DMS153 treated with DMSO at 0.1 percent for 48 hours (cell line): ENCODE measurements at regions not wholly inside any gene's neighbourhood (a gene's known extent, or its start where the extent isn't known, plus 50 kb on each side); places are given as distances from the start of the nearest gene placed in this dataset.
"Not testable (repeated sequence)": the region's sequence is repeated elsewhere in the genome, so short reads cannot be mapped to it uniquely, and the experiment has no call there.

Experiments used
- DNase-seq: peaks from one replicate; lab custom pipeline; 2025; ENCODE audit not compliant: unreplicated experiment; lab: John Stamatoyannopoulos, UW

DNA sequence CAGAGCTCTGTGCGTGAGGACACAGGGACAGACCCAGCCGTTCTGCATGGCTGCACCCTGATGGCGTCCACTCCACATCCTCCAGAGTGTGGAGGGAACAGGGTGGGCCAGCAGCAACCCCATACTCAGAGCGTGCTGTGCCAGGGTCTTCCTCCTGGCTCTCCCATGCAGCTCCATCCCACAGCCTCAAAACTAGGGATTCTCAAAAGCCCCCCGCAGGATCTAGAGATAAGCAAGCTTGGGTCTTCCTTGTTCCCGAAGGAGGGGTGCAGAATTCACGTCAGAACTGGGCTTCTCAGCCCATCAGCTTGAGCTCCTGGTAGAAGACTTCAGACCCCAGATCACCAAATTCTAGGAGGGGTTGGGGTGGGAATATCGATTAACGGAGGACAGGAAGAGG lies 858.8 kb downstream of the TBC1D22A start:
- no peak for DNase-seq

DNA sequence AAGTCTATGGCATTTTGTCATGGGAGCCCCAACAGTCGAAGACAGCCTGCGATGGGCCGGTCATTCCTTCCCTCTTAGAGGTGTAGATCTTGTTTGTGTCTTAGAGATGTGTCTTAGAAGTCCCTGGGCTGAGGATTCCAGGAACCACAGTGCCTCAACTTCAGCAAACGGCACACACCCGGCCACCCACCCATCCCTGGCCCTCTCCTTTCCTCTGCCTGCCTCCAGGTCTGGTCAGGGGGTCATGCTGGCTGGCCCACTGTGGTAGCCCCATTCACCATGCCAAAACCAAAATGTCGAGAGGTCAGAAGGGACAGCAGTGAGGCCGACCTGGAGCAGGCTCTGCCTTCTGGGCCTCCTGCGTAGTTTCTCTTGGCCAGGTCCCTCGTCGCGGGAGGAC lies 857.9 kb downstream of the TBC1D22A start:
- DNase-seq: no peak

DNA sequence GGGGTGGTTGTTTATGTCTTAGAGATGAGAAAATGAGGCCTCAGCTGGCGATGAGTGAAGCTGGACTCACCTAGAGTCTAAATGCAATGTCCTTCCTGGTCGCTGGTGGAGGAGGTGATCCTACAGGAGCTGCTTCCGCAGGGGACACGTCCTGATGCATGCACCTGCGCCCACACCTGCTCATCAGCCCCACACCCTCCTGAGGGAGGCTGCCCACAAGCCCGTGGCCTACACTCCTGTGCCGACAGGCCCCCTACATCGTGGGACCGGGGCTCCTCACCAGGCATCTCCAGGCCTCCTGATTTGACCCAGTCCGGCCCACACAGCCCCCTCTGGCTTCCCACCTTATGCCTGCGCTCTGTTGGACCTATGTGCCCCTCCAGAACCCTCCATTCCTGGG lies 857.2 kb downstream of the TBC1D22A start:
- DNase-seq: no peak

DNA sequence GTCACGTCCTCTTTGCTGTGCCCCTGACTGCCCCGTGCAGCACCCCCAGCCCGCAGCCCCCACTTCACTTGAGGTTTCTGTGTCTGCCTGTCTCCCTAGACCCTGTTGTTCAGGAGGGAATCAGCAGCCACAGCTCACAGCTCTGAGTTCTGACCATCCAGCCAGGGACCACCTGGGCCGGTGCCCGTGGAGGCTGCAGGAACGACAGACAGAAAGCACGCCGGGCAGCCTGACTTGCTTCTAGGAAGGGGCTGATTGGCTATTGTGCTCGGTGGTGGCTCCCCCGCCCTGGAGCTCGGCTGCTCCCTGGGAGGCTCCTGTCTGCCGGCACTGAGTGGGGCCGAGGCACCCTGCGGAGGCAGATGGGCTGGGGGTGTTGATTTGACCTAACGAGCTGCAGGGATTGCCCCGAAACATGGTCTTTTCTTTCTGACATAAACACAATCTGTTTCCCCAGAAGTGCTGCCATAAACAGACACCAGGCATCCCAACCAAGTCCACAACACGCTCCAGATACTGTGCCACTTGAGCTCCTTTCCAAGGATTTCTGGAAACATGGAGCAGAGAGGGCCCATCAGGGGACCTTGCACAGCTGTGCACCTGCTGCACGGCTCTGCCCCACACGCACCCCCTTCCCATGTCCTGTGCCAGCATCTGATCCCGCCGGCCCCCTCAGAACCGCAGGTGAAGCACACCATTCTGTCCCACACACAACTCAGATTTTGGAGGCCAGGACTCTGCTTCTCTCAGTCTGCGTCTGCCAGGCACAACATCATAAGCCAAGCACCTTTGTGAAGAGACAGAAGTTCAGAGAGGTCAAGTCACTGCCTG lies 855.9 kb downstream of the TBC1D22A start:
- DNase-seq: no peak

DNA sequence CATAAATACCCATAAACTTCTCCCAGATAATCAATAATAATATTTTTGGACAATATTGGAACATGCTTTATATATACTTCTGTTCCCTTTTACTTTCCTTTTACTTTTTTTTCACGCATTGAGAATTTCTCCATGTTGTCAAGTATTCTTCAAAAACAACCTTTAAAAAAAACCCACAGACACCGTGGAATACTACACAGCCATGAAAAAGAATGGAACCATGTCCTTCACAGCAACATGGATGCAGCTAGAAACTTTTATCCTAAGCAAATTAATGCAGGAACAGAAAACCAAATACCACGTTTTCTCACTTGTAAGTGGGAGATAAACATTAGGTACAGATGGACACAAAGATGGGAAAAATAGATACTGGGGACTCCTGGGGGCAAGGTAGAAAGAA lies 854.7 kb downstream of the TBC1D22A start:
- no peak for DNase-seq

DNA sequence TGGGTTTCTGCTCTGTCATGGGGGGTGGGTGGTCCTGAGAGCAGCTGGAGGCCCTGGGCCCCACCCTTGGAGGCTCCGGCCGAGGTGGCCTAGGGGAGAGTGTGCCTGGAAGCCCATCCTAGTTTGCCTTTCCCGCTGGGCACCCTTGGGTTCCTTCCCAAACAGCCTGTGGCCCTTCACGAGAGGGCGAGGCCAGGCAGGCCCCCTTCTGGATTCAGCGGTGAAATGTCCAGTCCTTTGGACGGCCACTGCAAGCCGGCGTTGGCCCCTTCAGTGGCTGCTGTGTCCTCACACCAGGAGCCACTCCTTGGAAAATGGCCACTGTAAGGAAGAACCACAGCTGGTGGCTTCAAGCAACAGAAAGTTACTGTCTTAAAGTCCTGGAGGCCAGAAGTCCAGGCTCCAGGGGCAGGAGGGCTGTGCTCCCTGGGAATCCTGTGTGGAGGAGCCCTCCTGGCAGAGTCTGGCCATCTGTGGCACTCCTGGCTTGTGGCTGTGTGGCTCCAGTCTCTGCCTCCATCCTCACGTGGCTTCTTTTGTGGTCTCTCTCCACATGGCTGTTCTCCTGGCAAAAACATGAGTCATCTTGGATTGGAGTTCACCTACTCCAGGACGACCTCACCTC lies 854.1 kb downstream of the TBC1D22A start:
- no peak for DNase-seq

DNA sequence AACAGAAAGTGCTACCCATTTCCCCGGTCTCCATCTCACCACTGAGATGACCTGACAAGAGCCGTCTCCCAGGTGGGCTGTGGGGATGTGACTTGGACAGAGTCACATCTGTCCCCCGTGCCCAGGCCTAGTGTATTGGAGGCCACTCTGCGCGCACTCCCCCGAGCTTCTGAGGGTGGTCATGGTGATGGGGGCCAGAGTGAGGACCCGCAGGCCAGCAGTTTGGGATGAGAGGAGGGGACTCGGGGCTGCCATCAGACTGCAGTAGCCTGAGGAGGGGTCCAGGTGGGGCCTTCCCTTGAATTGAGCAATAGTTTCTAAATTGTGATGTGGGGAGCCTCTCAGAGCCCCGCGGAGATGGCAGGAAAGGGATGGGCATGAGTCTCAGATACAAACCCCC lies 852.6 kb downstream of the TBC1D22A start:
- no peak for DNase-seq

DNA sequence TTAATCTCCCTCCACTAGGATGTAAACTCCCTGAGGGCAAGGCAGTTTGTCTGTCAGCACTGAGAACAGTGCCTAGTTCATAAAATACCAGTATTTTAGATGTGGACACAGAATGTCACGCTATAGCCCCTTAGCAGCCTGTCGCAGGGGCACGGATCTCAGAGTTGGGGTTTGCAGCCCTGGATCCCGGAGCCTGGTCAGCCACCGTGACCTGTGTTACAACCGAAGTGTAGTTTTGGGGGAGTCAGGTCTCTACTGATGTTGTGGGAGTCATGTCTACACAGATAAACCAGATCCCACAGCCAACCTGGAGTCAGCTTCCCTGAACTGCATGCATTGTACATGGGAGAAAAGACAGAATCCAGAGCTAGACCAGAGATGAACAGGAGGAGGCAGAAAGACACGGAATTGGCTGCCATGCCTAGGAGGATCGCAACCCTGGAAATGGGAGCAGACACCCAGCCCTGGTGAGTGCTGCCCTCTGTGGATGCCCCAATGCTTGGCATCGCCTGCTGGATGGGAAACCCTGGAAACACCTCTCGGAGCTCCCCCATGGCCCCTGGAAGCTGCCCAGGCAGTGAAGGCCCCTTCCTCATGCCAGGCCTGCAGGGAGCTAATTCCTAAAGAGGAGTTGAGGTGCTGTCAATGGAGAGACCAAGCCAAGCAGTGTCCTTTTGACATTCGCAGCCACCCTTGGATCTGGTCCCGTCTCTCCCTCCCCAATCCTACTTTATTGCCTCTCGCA lies 851.3 kb downstream of the TBC1D22A start:
- DNase-seq: no peak

DNA sequence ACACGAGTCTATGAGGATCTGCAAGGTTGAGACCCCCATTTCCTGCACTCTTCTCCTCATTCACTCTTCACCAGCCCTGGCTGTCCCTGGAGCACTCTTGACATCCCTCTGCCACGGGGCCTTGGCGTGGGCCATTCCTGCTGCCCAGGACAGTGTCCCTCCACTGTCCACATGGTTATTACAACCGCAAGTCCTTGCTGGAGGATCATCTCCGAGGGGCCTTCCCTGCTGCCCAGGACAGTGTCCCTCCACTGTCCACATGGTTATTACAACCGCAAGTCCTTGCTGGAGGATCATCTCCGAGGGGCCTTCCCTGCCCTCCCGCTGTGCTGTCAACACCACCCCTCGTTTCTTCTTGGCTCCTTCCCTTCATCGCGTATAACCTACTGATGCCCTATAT lies 850.7 kb downstream of the TBC1D22A start:
- DNase-seq: not testable (repeated sequence)

DNA sequence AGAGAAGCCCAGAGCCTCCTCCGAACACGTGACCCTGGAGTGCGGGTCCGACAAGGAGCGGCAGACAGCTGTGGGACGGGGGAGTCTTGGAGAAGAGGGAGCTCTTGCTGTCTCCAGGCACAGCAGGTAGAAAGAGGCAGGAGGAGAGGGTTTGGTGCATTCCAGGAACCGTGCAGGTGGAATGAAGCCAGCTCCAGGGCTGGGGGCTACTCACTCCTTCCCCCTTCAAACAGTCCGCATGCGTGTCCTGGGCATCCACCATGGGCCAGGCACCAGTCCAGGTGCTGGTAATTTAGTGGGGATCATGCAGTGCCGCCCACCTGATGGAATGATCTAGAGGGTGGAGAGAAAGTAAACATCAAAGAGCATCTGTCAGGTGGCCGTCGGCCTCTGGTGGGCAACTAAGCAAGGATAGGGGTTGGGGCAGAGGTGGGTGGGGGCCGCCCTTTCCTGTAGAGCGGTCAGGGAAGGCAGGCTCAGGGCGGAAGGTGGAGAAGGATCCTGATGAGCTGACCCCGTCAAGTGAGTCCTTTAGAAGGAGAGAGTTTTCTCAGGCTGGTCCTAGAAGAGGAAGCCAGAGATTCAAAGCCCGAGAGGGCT lies 850.0 kb downstream of the TBC1D22A start:
- DNase-seq: no peak

DNA sequence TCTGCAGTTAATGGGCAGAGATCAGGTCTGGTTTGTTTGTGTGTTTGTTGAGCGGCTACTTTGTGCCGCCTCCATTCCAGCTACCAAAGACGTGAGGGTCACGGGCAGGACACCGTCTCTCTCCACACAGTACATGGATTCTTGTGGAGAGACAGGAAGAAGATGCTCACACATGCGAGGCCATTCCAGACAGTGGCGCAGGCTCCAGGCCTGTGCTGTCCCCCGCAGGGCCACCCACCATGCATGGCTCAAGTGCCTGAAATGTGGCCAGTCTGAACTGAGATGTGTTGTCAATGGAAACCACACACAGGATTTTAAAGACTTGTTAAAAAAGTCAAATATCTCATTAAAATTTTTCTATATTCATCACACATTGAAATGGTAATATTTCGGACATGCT lies 848.3 kb downstream of the TBC1D22A start:
- no peak for DNase-seq

DNA sequence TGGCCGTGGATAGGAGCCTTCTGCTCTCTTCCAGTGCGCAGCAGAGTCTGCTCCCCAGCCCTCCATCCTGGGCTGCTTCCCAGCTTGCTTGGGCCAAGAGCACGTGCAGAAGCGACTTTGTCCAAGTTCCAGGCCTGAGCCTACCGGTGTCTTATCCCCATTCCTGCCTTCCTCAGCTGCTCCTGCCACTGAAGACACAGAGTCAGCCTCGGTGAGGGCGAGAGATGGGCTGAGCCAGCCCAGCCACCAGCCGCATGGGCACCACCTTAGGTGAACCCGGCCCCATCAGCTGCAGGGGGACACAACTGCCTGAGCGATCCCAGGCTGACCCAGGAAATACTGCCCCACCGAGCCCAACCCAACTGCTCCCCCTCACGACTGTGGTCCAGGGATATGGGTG lies 847.8 kb downstream of the TBC1D22A start:
- DNase-seq: no peak

DNA sequence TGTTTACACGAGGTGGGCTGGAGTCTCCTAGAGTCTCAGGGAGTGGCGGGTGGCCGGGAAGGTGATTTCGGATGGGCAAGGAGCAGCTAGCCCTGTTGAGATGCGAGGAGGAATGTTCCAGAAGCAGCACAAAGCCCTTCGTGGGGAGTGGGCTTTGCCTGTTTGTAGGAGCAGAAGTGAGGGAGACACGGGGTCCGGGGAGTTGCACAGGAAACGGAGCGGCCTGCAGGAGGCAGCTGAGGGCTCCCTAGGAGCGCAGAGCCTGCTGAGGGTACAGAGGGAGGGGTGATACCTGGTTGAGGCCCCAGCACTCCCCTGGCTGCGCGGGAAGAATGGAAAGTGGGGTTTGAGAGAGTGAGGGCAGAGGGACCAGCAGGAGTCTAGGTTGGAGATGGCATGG lies 847.2 kb downstream of the TBC1D22A start:
- DNase-seq: no peak

DNA sequence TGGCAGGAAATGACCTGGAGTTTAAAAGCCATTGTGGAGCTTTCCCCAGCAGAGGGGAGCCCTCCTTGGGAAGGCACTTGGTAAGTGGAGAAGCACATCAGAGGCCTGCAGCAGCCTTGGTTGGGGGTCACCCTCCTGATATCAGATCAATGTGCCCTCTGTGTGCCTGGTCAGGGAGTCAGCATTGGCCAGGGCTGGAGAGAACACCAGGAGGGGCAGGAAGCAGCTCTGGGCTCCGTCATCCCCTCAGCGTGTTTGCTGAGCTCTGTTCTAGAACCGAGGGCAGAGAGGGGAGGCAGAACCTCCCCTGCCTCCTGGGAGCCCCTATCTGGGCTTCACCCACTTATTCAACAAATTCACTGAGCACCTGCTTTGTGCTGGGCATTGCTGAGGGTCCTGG lies 846.0 kb downstream of the TBC1D22A start:
- no peak for DNase-seq

DNA sequence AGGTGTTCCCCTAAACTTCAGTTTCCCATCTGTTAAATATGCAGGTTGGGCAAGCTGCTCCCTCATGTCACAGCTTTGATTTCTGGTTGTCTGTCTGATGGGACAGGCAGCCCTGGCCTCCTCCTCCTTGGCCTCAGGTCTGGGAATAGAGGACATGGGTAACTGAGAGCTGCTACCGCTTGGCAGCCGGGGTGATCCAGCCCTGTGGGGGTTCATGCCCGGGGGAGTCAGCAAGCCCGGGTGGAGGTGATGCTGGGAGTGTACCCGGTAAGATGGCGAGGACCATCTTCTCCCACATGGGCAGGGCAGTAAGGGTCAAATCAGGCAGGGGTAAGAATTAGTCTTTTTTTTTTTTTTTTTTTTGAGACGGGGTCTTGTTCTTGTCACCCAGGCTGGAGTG lies 845.0 kb downstream of the TBC1D22A start:
- DNase-seq: no peak

DNA sequence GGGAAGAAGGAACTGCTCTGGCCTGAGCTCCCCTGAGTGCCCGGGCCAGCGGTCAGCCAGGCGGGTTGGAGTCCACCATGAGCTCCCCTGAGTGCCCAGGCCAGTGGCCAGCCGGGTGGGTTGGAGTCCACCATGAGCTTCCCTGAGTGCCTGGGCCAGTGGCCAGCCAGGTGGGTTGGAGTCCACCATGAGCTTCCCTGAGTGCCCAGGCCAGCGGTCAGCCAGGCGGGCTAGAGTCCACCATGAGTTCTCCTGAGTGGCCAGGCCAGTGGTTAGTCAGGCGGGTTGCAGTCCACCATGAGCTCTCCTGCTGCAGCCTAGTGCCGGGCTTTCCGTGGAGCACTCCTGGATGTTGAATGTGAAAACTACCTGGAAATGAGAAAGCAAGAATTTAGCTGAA lies 844.0 kb downstream of the TBC1D22A start:
- DNase-seq: no peak

DNA sequence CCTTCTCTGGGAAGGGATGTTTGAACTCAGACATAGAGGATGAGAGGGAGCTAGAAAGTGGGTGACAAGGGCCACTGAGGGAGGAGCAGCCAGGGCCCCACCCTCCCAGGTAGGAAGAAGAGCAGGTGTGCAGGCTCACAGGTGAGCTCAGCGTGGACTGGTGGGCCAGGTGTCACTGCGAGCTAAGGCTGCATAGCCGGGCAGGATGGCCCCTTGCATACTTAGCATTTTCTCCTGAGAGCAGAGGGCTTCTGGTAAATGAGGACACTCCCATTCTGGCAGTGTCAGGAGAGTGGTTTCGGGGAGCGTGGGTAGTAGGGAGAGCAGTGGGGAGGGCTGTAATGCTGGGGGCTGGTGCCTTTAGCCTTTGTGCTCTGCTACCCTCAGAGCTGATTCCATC lies 843.4 kb downstream of the TBC1D22A start:
- no peak for DNase-seq

DNA sequence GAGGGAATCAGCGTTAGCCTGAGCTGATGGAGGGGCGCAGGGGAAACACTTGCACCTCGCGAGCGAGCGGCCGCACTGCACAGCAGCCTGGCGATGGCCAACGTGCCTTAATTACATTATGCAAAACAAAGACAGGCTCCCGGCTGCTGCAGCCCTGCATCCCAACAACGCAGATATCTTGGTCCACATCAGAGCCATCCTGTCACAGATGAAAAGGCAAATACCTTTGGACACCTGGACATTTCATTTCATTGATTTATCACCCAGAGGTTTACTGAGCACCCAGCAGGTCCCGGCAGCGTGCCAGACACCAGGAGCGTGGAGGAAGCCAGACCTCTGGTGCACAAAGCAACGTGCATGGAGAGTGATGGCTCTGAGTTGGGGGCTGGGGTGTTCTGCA lies 843.0 kb downstream of the TBC1D22A start:
- DNase-seq: no peak

DNA sequence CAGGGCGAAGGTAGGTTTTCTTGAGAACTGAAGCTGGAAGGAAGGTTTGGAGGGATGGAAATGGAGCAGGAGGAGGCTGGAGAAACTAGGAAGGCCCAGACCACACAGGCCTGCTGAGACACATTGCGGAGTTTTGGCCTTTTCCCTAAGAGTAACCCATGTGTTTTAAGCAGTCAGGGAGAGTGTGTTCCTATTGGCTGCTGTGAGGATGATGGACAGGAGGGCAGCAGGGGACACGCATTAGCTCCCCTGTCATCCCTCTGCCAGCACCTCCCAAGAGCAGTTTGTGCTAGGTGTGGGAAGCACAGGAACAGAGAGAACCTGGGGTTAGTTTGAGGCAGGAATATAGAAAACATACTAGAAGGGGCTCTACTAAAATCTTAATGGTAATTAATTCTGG lies 842.1 kb downstream of the TBC1D22A start:
- DNase-seq: no peak

DNA sequence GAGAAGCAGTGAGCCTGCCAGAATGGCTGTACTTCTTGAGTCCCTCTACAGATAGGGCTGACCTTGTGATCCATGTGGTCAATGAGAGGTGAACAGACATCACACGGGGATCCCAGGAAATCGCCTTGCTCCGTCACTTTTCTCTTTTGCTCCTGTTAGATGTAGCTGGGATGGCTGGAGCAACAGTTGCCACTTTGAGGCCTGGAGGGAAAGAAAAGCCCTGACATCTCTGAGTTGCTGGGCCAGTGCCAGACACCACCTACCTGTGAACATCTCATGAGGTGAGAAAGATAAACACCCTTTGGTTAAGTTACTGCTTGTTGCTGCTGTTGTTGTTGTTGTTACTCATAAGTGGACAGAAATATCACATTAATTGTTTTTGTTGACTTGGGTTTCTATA lies 840.3 kb downstream of the TBC1D22A start:
- DNase-seq: no peak

DNA sequence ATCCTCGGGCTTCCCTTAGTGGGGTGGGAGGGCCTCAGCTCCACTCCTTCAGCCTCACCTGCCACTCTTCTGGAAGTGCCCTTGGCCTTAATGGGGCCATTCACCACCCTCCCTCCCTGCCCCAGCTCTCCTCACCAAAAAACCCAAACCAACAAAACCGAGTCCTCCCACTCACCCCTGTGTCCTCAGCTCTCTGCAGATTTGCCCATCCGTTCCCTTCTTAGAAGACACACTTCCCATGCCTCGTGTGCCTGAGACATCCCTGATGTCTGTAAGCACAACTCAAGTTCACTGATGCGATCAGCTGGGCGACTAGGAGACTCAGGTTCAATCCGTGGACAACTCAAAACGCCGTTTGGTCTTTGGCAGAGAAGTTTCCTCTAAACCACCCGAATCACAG lies 839.2 kb downstream of the TBC1D22A start:
- no peak for DNase-seq
